GM12878 (cell line): ENCODE measurements at regions not wholly inside any gene's neighbourhood (a gene's known extent, or its start where the extent isn't known, plus 50 kb on each side); places are given as distances from the start of the nearest gene placed in this dataset.

Experiments
- ATAC-seq: fragments of 200-7000 bp; cut with Tn5 transposase; 3 replicates; pipeline ENCODE4 v1.9.1; 2020; ENCODE audit warnings: mild to moderate bottlenecking, moderate library complexity
- BruUV-seq: library from RNA; stranded (reverse); fragments of 400-500 nt; replicated peaks from 2 replicates; lab custom pipeline; 2021; lab: Mats Ljungman, UMichigan
- CTCF ChIA-PET: fragments of 300-600 bp; sonication (Branson Sonifier 250); formaldehyde crosslinking; extraction: SDS; loops from one replicate; lab custom pipeline; 2021; ENCODE audit warnings: inconsistent platforms; lab: Yijun Ruan, JAX
- POLR2A ChIA-PET: fragments of 350-600 bp; formaldehyde crosslinking; extraction: SDS; loops from one replicate; lab custom pipeline; 2021; ENCODE audit warnings: inconsistent platforms; lab: Charles Lee
- RAD21 ChIA-PET: fragments of 300-600 bp; sonication (Branson Sonifier 250); formaldehyde crosslinking; loops from one replicate; lab custom pipeline; 2023; ENCODE audit warnings: antibody characterized with exemption; ENCODE audit not compliant: unreplicated experiment; lab: Charles Lee
- SMC1A ChIA-PET: fragments of 300-600 bp; sonication (Branson Sonifier 250); formaldehyde crosslinking; loops from one replicate; lab custom pipeline; 2023; ENCODE audit not compliant: unreplicated experiment, uncharacterized antibody; lab: Charles Lee
- DNase-seq: peaks from one replicate; pipeline ENCODE4 v3.0.0-alpha.2; 2011; ENCODE audit warnings: low read depth, low spot score
- FAIRE-seq: peaks from 3 replicates; lab custom pipeline; 2011; peaks lifted over from hg19 to GRCh38; lab: Jason Lieb, UNC
- H2AFZ ChIP-seq: 2 replicates; pipeline ENCODE4 v1.6.0; 2011; ENCODE audit warnings: low read depth, low read length, control low read depth; ENCODE audit not compliant: control insufficient read depth
- H3K27ac ChIP-seq: 2 replicates; pipeline ENCODE4 v1.5.1; 2011; ENCODE audit warnings: control low read depth; ENCODE audit not compliant: control insufficient read depth, insufficient read depth
- H3K27me3 ChIP-seq, 2 experiments: replicated peaks in 1 of 2; 2 replicates each; pipeline versions ENCODE4 v1.6.0 to v1.6.1; 2011; ENCODE audit warnings: low read length in 1 of 2; ENCODE audit not compliant: control insufficient read depth in 2 of 2, insufficient read depth in 2 of 2
- H3K36me3 ChIP-seq, 2 experiments: 2 replicates each; pipeline ENCODE4 v1.5.1; 2011; ENCODE audit warnings: low read length in 1 of 2; ENCODE audit not compliant: control insufficient read depth in 2 of 2, insufficient read depth in 2 of 2
- H3K4me1 ChIP-seq: 2 replicates; pipeline ENCODE4 v1.6.1; 2011; ENCODE audit warnings: mild to moderate bottlenecking, low read length, moderate library complexity, mixed read lengths; ENCODE audit not compliant: control insufficient read depth, insufficient read depth
- H3K4me2 ChIP-seq: 2 replicates; pipeline ENCODE4 v1.6.0; 2011; ENCODE audit warnings: control low read depth; ENCODE audit not compliant: control insufficient read depth, insufficient read depth
- H3K4me3 ChIP-seq: fragments of 200-600 bp; sonication (generic); 2 replicates; pipeline ENCODE4 v1.5.1; 2016
- H3K79me2 ChIP-seq: 2 replicates; pipeline ENCODE4 v1.6.0; 2011; ENCODE audit warnings: low read length; ENCODE audit not compliant: control insufficient read depth, insufficient read depth
- H3K9ac ChIP-seq: 2 replicates; pipeline ENCODE4 v1.8.0; 2011; ENCODE audit warnings: low read length, control low read depth, mixed read lengths; ENCODE audit not compliant: control insufficient read depth, insufficient read depth
- H3K9me3 ChIP-seq: replicated peaks from 3 replicates; pipeline ENCODE4 v1.5.1; 2011; ENCODE audit warnings: mild to moderate bottlenecking, low read length; ENCODE audit not compliant: control insufficient read depth, insufficient read depth
- H4K20me1 ChIP-seq: 2 replicates; pipeline ENCODE4 v1.6.0; 2011; ENCODE audit not compliant: control insufficient read depth, insufficient read depth
- ATF2 ChIP-seq: IDR thresholded peaks from 2 replicates; pipeline ENCODE4 v1.6.1; 2012; ENCODE audit warnings: low read length, inconsistent platforms
- BMI1 ChIP-seq: fragments of 450-650 bp; IDR thresholded peaks from 2 replicates; pipeline ENCODE4 v1.6.1; 2016; ENCODE audit warnings: mild to moderate bottlenecking, moderate library complexity, borderline replicate concordance
- CREB1 ChIP-seq: IDR thresholded peaks from 2 replicates; pipeline ENCODE4 v1.6.1; 2012; ENCODE audit warnings: low read depth, mild to moderate bottlenecking, inconsistent platforms
- EGR1 ChIP-seq, 2 experiments: IDR thresholded peaks; 1 replicate in 1 of 2; 2 replicates in 1 of 2; pipeline ENCODE4 v1.6.1; 2011 to 2012; ENCODE audit warnings: low read depth in 2 of 2, low read length in 2 of 2, borderline replicate concordance in 1 of 2, mild to moderate bottlenecking in 1 of 2, moderate library complexity in 1 of 2
- ELK1 ChIP-seq: IDR thresholded peaks from 2 replicates; pipeline ENCODE4 v1.6.1; 2012; ENCODE audit warnings: low read depth, low read length, improper control_type of control experiment
- FOXM1 ChIP-seq: IDR thresholded peaks from 2 replicates; pipeline ENCODE4 v1.6.1; 2012; ENCODE audit warnings: low read depth, mild to moderate bottlenecking, inconsistent platforms, low read length, moderate library complexity
- HCFC1 ChIP-seq: fragments of 150-350 bp; IDR thresholded peaks from 2 replicates; pipeline ENCODE4 v1.6.1; 2014; ENCODE audit warnings: low read length
- KDM1A ChIP-seq: fragments of 200-600 bp; sonication (generic); IDR thresholded peaks from 2 replicates; pipeline ENCODE4 v1.6.1; 2016; ENCODE audit warnings: borderline replicate concordance
- RAD51 ChIP-seq: fragments of 450-650 bp; IDR thresholded peaks from 2 replicates; pipeline ENCODE4 v1.6.1; 2016; ENCODE audit warnings: moderate library complexity, mild to moderate bottlenecking, inconsistent platforms
- STAT3 ChIP-seq: IDR thresholded peaks from 2 replicates; pipeline ENCODE4 v1.6.1; 2011; ENCODE audit warnings: low read depth, low read length, improper control_type of control experiment
- TCF12 ChIP-seq: IDR thresholded peaks from 2 replicates; pipeline ENCODE4 v1.6.1; 2011; ENCODE audit warnings: low read depth, mild to moderate bottlenecking, low read length
- WGBS: methylation state at CpG from one replicate; pipeline ENCODE4 v1.1.6; 2016; ENCODE audit warnings: low lambda C conversion rate; ENCODE audit not compliant: insufficient replicate concordance, insufficient coverage; ENCODE audit errors: missing lambda C conversion rate; 5-methylcytosine and 5-hydroxymethylcytosine counted together
- in situ Hi-C: fragments of 300-500 bp; cut with MboI; formaldehyde crosslinking; loops from 9 replicates; pipeline ENCODE4 v1.14.3; 2018; ENCODE audit warnings: mixed read lengths
- intact Hi-C: fragments of 100-400 bp; cut with micrococcal nuclease; formaldehyde crosslinking; loops from one replicate; pipeline ENCODE4 v1.14.2; 2022; ENCODE audit not compliant: unreplicated experiment
- TF ChIP-seq, protein P1 (sequence below): IDR thresholded peaks from 2 replicates; pipeline ENCODE4 v1.6.1; 2012; ENCODE audit warnings: low read depth, low read length, improper control_type of control experiment
- TF ChIP-seq, protein P2 (sequence below): IDR thresholded peaks from 2 replicates; pipeline ENCODE4 v1.6.1; 2011; ENCODE audit warnings: borderline replicate concordance, low read depth, mild to moderate bottlenecking, moderate library complexity, low read length; ENCODE audit not compliant: insufficient read depth, poor library complexity, severe bottlenecking

- Histone ChIP-seq H3K27ac (no peak overlapping the region), H3K27me3 (no peaks in the 10 kb centered on the region), H3K4me1 (no peaks in the 10 kb centered on the region), H3K36me3 (no peaks in the 10 kb centered on the region), H3K9ac (no peak overlapping the region), H3K4me3 (no peak overlapping the region), H3K4me2 (no peak overlapping the region), H2AFZ (no peak overlapping the region), H3K9me3 (no peaks in the 10 kb centered on the region; the same call in 2 of the 3 replicates), H4K20me1 (no peaks in the 10 kb centered on the region), H3K79me2 (no peaks in the 10 kb centered on the region)
- ChIA-PET SMC1A (no interaction called here), CTCF (interaction anchor here (1.4 kb wide), 1 partner anchor 13 kb away, joined by 3 read pairs; no protein-coding TSS in a partner anchor), RAD21 (no interaction called here), POLR2A (interaction anchor here (0.6 kb wide), 1 partner anchor 359 kb away, joined by 3 read pairs; no protein-coding TSS in a partner anchor)
- intact Hi-C loops = loop anchor here (2.0 kb wide), 1 partner anchor 47 kb away; no protein-coding TSS in a partner anchor
- no peak for DNase-seq
- TF ChIP-seq, protein P1, sequence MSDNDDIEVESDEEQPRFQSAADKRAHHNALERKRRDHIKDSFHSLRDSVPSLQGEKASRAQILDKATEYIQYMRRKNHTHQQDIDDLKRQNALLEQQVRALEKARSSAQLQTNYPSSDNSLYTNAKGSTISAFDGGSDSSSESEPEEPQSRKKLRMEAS = no peak
- no peak for TF ChIP-seq FOXM1
- TF ChIP-seq, protein P2, sequence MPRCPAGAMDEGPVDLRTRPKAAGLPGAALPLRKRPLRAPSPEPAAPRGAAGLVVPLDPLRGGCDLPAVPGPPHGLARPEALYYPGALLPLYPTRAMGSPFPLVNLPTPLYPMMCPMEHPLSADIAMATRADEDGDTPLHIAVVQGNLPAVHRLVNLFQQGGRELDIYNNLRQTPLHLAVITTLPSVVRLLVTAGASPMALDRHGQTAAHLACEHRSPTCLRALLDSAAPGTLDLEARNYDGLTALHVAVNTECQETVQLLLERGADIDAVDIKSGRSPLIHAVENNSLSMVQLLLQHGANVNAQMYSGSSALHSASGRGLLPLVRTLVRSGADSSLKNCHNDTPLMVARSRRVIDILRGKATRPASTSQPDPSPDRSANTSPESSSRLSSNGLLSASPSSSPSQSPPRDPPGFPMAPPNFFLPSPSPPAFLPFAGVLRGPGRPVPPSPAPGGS = no peak
- TF ChIP-seq ATF2 = no peak
- no peak for TF ChIP-seq HCFC1
- TF ChIP-seq RAD51 = no peak
- no peak for TF ChIP-seq CREB1
- no peak for TF ChIP-seq EGR1 (IDR thresholded peaks at IDR 0.05; ENCODE audit: borderline replicate concordance in 1 of 2, low read depth in 2 of 2, low read length in 2 of 2)
- TF ChIP-seq STAT3 = no peak
- TF ChIP-seq KDM1A = no peak
- no peak for TF ChIP-seq ELK1
- no peak for TF ChIP-seq TCF12
- no peak for TF ChIP-seq BMI1
- no peak for FAIRE-seq
- 23% methylated on average over 5 of the region's 5 CpGs for WGBS
- in situ Hi-C loops = loop anchor here (25.0 kb wide), 1 partner anchor 802 kb away; no protein-coding TSS in a partner anchor
- no peak for ATAC-seq
- BruUV-seq = no TSS peak
These were observed 204.6 kb downstream of the RBM46 start for GRCh38 chr4:154985673-154986072.
